ENCODE measurements at regions not wholly inside any gene's neighbourhood (a gene's known extent, or its start where the extent isn't known, plus 50 kb on each side); places are given as distances from the start of the nearest gene placed in this dataset.

- TF ChIP-seq CREB1 (IDR thresholded peaks at IDR 0.05; ENCODE audit: low read depth) (no peak), RAD21 (IDR thresholded peaks at IDR 0.05; ENCODE audit: low read depth) (no peak), CEBPB (IDR thresholded peaks at IDR 0.05) (no peak), USF1 (IDR thresholded peaks at IDR 0.05) (no peak), EP300 (IDR thresholded peaks at IDR 0.05; ENCODE audit: borderline replicate concordance) (no peak), TAF1 (IDR thresholded peaks at IDR 0.05; ENCODE audit: low read depth) (no peak), EGR1 (IDR thresholded peaks at IDR 0.05) (no peak), FOXM1 (IDR thresholded peaks at IDR 0.05; ENCODE audit: borderline replicate concordance, low read depth) (no peak), YY1 (IDR thresholded peaks at IDR 0.05; ENCODE audit: low read depth) (no peak)
These were observed 80.2 kb upstream of the CDKN3 start for GRCh38 chr14:54316652-54317051.

GRCh38 chr14:54317391-54317790 is 79.4 kb upstream of the CDKN3 start:
- TF ChIP-seq TAF1 (IDR thresholded peaks at IDR 0.05; ENCODE audit: low read depth) (no peak), TCF12 (IDR thresholded peaks at IDR 0.05; ENCODE audit: low read depth) (no peak), TEAD4 (IDR thresholded peaks at IDR 0.05) (no peak), EP300 (IDR thresholded peaks at IDR 0.05; ENCODE audit: borderline replicate concordance) (no peak), CEBPB (IDR thresholded peaks at IDR 0.05) (no peak), CREB1 (IDR thresholded peaks at IDR 0.05; ENCODE audit: low read depth) (no peak), USF1 (IDR thresholded peaks at IDR 0.05) (no peak), NFIC (IDR thresholded peaks at IDR 0.05) (no peak), FOXM1 (IDR thresholded peaks at IDR 0.05; ENCODE audit: borderline replicate concordance, low read depth) (no peak), MAX (IDR thresholded peaks at IDR 0.05) (no peak), ZBTB7A (IDR thresholded peaks at IDR 0.05; ENCODE audit: low read depth) (no peak), EGR1 (IDR thresholded peaks at IDR 0.05) (no peak), YY1 (IDR thresholded peaks at IDR 0.05; ENCODE audit: low read depth) (no peak), REST (IDR thresholded peaks at IDR 0.05; ENCODE audit: low read depth) (no peak), RAD21 (IDR thresholded peaks at IDR 0.05; ENCODE audit: low read depth) (no peak)

- TF ChIP-seq EP300 (IDR thresholded peaks at IDR 0.05; ENCODE audit: borderline replicate concordance): no peak
- no peak for TF ChIP-seq TEAD4 (IDR thresholded peaks at IDR 0.05)
- no peak for TF ChIP-seq MAX (IDR thresholded peaks at IDR 0.05)
- no peak for TF ChIP-seq TAF1 (IDR thresholded peaks at IDR 0.05; ENCODE audit: low read depth)
- TF ChIP-seq RAD21 (IDR thresholded peaks at IDR 0.05; ENCODE audit: low read depth): no peak
- no peak for TF ChIP-seq REST (IDR thresholded peaks at IDR 0.05; ENCODE audit: low read depth)
- TF ChIP-seq NFIC (IDR thresholded peaks at IDR 0.05): no peak
- no peak for TF ChIP-seq USF1 (IDR thresholded peaks at IDR 0.05)
- no peak for TF ChIP-seq CEBPB (IDR thresholded peaks at IDR 0.05)
- TF ChIP-seq FOXM1 (IDR thresholded peaks at IDR 0.05; ENCODE audit: borderline replicate concordance, low read depth): no peak
These were observed 74.6 kb upstream of the CDKN3 start for GRCh38 chr14:54322246-54322645.

GRCh38 chr14:54322701-54323337 is 74.0 kb upstream of the CDKN3 start:
- no peak for TF ChIP-seq REST (IDR thresholded peaks at IDR 0.05; ENCODE audit: low read depth)

Data from Ishikawa (cell line).